Aorta (tissue), 5 donors: ENCODE measurements at regions not wholly inside any gene's neighbourhood (a gene's known extent, or its start where the extent isn't known, plus 50 kb on each side); places are given as distances from the start of the nearest gene placed in this dataset.

Source experiments
- ATAC-seq: fragments of 200-7000 bp; cut with Tn5 transposase; one replicate; pipeline ENCODE4 v1.9.1; 2022; ENCODE audit warnings: moderate library complexity; ENCODE audit not compliant: low FRiP score
- DNase-seq, 2 donors: peaks; one replicate each; pipeline ENCODE4 v3.0.0-alpha.2; 2020
- H3K27ac ChIP-seq, 2 donors: one replicate each; pipeline ENCODE4 v1.5.1; 2013; ENCODE audit warnings: low read length in 2 of 2, mild to moderate bottlenecking in 2 of 2, moderate library complexity in 2 of 2, control low read depth in 1 of 2, inconsistent platforms in 1 of 2, low read depth in 1 of 2
- H3K27me3 ChIP-seq, 2 donors: one replicate each; pipeline ENCODE4 v1.6.1; 2013; ENCODE audit warnings: control low read depth in 1 of 2, low read length in 1 of 2, mild to moderate bottlenecking in 1 of 2, moderate library complexity in 1 of 2; ENCODE audit not compliant: insufficient read depth in 2 of 2, control insufficient read depth in 1 of 2
- H3K36me3 ChIP-seq, 2 donors: one replicate each; pipeline ENCODE4 v1.6.1; 2013; ENCODE audit warnings: control low read depth in 1 of 2, low read length in 1 of 2, mild to moderate bottlenecking in 1 of 2; ENCODE audit not compliant: insufficient read depth in 2 of 2, control insufficient read depth in 1 of 2
- H3K4me1 ChIP-seq, 2 donors: one replicate each; pipeline ENCODE4 v1.6.1; 2013; ENCODE audit warnings: low read length in 2 of 2, control low read depth in 1 of 2, mild to moderate bottlenecking in 1 of 2, moderate library complexity in 1 of 2; ENCODE audit not compliant: insufficient read depth in 2 of 2, control insufficient read depth in 1 of 2
- H3K4me3 ChIP-seq, 2 donors: one replicate each; pipeline ENCODE4 v1.5.1; 2013; ENCODE audit warnings: low read length in 2 of 2, control low read depth in 1 of 2, mild to moderate bottlenecking in 1 of 2
- H3K9me3 ChIP-seq: one replicate; pipeline ENCODE4 v1.6.1; 2013; ENCODE audit warnings: mild to moderate bottlenecking, low read length; ENCODE audit not compliant: control insufficient read depth
- WGBS, 2 donors: extraction: QIAGEN DNeasy Blood & Tissue Kit; methylation state at CpG; one replicate each; pipeline ENCODE4 v1.1.7; 2013; 5-methylcytosine and 5-hydroxymethylcytosine counted together
- intact Hi-C, 2 donors: fragments of 100-400 bp; cut with DNase I; formaldehyde crosslinking; loops; one replicate each; pipeline versions ENCODE4 v1.14.2 to v1.15.0; 2022
- donor health status: healthy with polysubstance abuse.
- donor health status: Bipolar disorder and iron deficiency.
- donor health status: DM: no; HTN: no; CAD: no.
- donor health status: DM: no; HTN: no; CAD: no.
- donor health status: DM: yes; HTN: yes; CAD: no.

DNA sequence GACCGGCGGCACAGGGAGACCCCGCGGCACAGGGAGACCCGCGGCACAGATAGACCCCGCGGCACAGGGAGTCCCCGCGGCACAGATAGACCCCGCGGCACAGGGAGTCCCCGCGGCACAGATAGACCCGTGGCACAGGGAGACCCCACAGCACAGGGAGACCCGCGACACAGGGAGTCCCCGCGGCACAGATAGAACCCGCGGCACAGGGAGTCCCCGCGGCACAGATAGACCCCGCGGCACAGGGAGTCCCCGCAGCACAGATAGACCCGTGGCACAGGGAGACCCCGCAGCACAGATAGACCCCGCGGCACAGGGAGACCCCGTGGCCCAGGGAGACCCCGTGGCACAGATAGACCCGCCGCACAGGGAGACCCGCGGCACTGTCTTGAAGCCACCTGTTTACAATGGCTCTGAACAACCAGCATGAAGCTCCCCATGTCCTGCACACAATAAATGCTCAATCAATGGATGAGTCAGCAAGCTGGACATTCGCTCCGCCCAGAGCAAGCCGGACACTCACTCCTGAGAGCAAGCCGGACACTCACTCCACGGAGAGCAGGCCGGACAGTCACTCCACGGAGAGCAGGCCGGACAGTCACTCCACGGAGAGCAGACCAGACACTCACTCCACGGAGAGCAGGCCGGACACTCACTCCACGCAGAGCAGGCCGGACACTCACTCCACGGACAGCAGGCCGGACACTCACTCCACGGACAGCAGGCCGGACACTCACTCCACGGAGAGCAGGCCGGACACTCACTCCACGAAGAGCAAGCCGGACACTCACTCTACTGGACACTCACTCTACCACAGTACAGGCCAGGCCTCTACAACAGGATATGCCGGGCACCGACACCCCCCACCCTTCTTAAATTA lies 121.9 kb downstream of the RFLNA start:
- no peaks in the 10 kb centered on the region for H3K27me3 ChIP-seq
- H3K4me3 ChIP-seq = no peak overlapping the region
- H3K9me3 ChIP-seq = no peaks in the 10 kb centered on the region
- no peaks in the 10 kb centered on the region for H3K4me1 ChIP-seq
- ATAC-seq = no peak
- no peak overlapping the region for H3K27ac ChIP-seq
- peaks cover 0 to 2% of the 10 kb centered on the region in 2 donors for H3K36me3 ChIP-seq
- WGBS, 2 donors = 95 to 96% methylated on average over 57 to 59 of the region's 59 CpGs
- intact Hi-C loops = no loop called here
- no peak for DNase-seq

DNA sequence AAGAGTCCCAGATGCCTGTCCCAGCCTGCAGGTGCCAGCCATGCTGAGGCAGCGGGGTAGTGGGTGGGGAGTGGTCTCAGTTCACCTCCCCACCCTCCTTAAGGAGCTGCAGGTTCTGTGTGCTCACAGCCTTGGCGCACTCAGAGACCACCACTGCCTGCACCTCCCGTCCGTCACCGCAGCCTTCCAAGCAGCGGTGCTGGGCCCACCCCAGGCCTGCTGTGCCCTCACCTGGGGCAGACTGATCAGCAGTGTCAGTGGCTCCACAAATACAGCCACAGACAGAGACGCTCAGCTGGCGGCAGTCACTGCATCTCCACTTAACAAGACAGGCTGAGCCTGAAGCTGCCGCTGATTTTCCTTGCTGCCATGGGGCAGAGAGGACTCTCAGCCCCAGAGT lies 120.2 kb downstream of the RFLNA start:
- H3K4me1 ChIP-seq = no peaks in the 10 kb centered on the region
- H3K9me3 ChIP-seq = no peaks in the 10 kb centered on the region
- no peak overlapping the region for H3K27ac ChIP-seq
- no peak for DNase-seq
- H3K27me3 ChIP-seq = no peaks in the 10 kb centered on the region
- peaks cover 0 to 2% of the 10 kb centered on the region in 2 donors for H3K36me3 ChIP-seq
- WGBS, 2 donors = 95 to 96% methylated on average over 9 of the region's 9 CpGs
- H3K4me3 ChIP-seq = no peak overlapping the region
- no peak for ATAC-seq
- intact Hi-C loops = no loop called here

DNA sequence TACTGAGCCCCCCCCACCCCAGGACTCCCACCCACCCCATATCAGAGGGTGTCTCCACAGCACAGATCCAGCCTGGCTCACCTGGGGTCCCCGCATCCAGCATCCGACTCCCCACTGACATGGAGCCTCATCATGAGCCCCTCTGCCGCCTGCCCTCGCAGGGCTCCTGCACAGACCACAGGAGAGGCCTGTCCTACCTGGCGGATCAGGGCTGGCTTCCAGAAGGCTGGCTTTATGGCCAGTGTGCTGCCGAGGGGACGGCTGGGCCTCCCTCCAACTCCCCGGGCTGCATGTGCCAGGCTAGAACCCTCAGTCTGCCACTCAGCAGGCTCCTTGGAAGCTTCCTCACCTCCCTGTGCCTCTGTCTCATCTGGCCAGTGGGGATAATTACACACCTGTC lies 119.0 kb downstream of the RFLNA start:
- Histone ChIP-seq H3K36me3 (no peaks in the 10 kb centered on the region), H3K4me1 (no peaks in the 10 kb centered on the region)

DNA sequence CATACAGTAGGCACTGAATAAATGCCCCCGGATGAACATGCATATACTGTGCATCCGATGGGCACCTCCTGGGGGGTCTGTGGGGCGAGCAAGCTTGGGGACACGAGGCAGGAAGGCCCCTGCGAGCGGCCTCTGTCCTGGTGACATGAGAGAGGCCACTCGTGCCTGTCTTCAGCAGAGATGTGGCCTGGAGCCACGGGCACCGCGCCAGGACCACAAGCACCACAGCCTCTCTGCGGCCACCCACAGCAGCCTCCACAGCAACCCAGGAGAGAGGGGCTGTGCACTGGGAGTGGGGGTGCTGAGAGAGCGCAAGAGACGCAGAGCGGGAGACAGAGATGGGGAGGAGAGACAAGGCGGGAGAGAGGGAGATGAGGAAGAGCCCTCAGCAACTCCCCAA lies 118.5 kb downstream of the RFLNA start:
- H3K4me1 ChIP-seq = no peaks in the 10 kb centered on the region
- no peaks in the 10 kb centered on the region for H3K9me3 ChIP-seq
- ATAC-seq (no peak), DNase-seq (no peak)
- no peaks in the 10 kb centered on the region for H3K36me3 ChIP-seq
- intact Hi-C loops = no loop called here
- 70 to 75% methylated on average over 15 of the region's 15 CpGs for WGBS, 2 donors
- H3K27me3 ChIP-seq = no peaks in the 10 kb centered on the region
- no peak overlapping the region for H3K4me3 ChIP-seq
- H3K27ac ChIP-seq = no peak overlapping the region

More for the DNA sequence above, 119.0 kb downstream of the RFLNA start:
- no peaks in the 10 kb centered on the region for H3K27me3 ChIP-seq
- intact Hi-C loops = no loop called here
- no peak overlapping the region for H3K4me3 ChIP-seq
- H3K27ac ChIP-seq = no peak overlapping the region
- DNase-seq (no peak), ATAC-seq (no peak)
- WGBS, 2 donors = 60 to 63% methylated on average over 8 of the region's 8 CpGs
- no peaks in the 10 kb centered on the region for H3K9me3 ChIP-seq

DNA sequence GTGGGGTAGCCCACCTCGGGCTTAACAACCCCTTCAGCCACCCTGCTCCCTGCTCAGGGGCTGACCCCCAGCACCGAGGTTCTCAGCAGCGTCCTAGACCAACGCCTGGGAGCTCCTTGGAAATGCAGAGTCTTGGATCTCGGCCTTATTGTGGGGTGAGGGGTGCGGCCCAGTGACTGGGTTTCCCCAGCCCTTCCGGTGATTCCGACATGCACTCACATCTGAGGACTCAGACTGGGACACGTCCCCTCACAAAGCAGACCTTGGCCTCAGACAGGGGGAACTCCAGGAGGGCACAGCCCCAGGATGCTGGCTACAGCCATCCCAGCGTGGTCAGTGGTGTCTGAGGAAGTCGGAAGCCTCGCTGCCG lies 117.7 kb downstream of the RFLNA start:
- ATAC-seq (peak; percentile 4), DNase-seq (peak in 1 of 2 donors; percentile 49)
- H3K9me3 ChIP-seq = no peaks in the 10 kb centered on the region
- no peaks in the 10 kb centered on the region for H3K4me1 ChIP-seq
- intact Hi-C loops = no loop called here
- no peaks in the 10 kb centered on the region for H3K27me3 ChIP-seq
- no peak overlapping the region for H3K27ac ChIP-seq
- no peaks in the 10 kb centered on the region for H3K36me3 ChIP-seq
- WGBS, 2 donors = 83 to 85% methylated on average over 13 of the region's 13 CpGs
- H3K4me3 ChIP-seq = no peak overlapping the region

DNA sequence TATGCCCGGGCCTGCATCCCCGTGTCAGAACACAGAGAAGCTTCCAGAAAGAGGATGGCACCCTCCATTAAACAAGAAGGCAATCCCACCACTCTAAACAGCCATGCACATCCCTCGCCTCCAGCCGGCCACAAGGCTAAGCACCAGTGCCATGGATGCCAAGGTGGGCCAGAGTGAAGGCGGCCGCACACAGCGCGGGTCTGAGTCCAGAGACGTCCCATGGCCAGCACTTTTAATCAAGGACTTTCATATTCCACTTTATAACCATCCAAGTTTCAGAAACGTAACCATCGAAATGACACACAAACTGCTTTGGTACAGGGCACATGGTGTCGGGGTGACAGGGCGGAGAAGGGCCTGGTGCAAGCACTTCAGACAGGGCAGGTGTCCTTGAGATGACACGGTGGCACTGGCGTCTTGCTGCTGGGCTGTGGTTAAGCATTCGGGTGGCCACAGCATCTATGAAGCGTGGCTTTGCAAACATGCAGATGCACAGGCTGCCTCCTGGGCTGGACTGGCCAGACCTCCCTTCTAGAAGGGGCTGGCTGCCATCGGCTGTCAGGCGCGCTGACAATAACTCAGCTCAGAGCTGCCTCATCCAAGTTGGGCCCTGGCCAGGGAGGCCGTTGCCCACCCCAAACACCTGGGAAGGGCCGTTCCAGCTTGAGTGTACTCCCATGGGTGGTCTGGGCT lies 117.2 kb downstream of the RFLNA start:
- Histone ChIP-seq H3K9me3 (no peaks in the 10 kb centered on the region), H3K27me3 (no peaks in the 10 kb centered on the region), H3K27ac (no peak overlapping the region), H3K4me1 (no peaks in the 10 kb centered on the region), H3K36me3 (no peaks in the 10 kb centered on the region), H3K4me3 (no peak overlapping the region)
- 86 to 90% methylated on average over 22 of the region's 22 CpGs for WGBS, 2 donors
- DNase-seq = peak in 1 of 2 donors; percentile 53
- intact Hi-C loops = no loop called here
- no peak for ATAC-seq

DNA sequence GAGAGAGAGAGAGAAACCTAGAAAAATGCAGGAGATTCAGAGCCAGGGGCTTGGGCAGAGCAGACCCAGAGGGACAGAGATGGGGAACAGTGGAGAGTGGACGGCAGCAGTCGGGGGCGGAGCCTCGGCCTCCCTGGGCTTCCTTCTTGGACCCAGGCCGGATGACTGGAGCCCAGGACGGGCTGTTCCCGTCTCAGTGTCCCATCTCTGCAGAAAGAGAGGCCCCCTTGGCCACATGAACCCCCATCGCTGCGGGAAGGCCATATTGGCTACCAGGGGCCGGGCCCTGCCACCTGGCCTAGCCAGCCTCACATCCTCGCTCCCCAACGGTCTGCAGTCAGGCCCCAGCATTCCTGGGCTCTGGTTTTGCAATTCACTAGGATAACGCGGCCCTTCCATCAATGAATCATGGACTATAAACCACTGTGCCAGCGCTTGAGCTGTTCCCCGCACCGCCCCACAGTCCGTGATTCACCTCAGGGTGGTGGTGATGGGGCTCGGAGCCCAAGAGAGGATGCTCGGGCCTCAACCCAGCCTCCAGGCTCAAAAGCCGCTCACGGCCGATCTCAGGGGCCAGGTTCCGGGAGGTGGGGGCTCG lies 116.5 kb downstream of the RFLNA start:
- peak; percentile 72 for ATAC-seq
- Histone ChIP-seq H3K27ac (no peak overlapping the region), H3K27me3 (no peaks in the 10 kb centered on the region), H3K9me3 (no peaks in the 10 kb centered on the region), H3K4me1 (no peaks in the 10 kb centered on the region), H3K4me3 (no peak overlapping the region), H3K36me3 (no peaks in the 10 kb centered on the region)
- peak; percentile 80 to 90 for DNase-seq
- intact Hi-C loops = no loop called here
- WGBS, 2 donors = 72 to 79% methylated on average over 25 of the region's 25 CpGs

DNA sequence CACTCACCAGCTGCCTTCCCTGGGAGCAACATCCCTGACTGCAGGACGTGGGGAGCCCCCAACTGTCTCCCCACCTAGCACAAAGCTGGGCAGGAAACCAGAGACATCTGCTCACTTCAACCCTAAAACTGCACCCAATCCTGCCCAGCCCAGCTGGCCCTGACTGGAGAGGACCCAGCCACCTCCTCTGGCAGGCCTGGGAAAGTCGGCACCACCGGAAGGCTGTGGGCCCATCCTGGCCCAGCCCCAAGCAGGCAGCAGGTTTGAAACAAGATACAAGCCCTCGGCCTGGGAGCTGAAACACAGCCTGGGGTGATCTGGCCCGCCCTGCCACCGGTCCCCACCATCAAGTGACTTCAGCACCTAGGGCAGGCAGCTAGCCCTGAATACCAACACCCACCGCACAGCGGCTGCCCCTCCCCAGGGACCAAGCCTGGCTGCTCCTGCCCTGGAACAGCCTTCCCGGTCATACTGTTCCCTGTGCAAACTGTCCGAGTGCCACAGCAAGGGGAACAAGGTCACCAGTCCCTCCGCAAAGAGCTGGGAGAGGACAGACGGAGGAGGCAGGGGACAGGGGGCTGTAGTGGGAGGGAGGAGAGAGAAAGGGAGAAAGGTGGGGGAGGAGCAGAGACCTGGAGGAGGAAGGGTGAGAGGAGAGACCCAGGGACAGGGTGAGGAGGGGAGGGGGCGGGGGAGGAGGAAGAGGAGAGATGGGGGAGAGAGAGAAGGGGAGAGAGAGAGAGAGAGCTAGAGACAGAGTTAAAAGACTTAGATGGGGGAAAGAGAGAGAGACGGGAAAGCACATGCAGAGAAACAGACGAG lies 115.7 kb downstream of the RFLNA start:
- Histone ChIP-seq H3K27me3 (no peaks in the 10 kb centered on the region), H3K4me3 (no peak overlapping the region), H3K4me1 (no peaks in the 10 kb centered on the region), H3K9me3 (no peaks in the 10 kb centered on the region), H3K36me3 (no peaks in the 10 kb centered on the region), H3K27ac (no peak overlapping the region)
- ATAC-seq = no peak
- DNase-seq = peak in 1 of 2 donors; percentile 65
- 16 to 17% methylated on average over 15 of the region's 15 CpGs for WGBS, 2 donors
- intact Hi-C loops = no loop called here
